Umbilical cord (tissue), 1 donor: ENCODE measurements at regions not wholly inside any gene's neighbourhood (a gene's known extent, or its start where the extent isn't known, plus 50 kb on each side); places are given as distances from the start of the nearest gene placed in this dataset.
"Not testable (repeated sequence)": the region's sequence is repeated elsewhere in the genome, so short reads cannot be mapped to it uniquely, and the experiment has no call there.

ENCODE experiments used
- DNase-seq: peaks from one replicate; pipeline ENCODE4 v3.0.0-alpha.2; 2015; ENCODE audit warnings: low spot score

DNA sequence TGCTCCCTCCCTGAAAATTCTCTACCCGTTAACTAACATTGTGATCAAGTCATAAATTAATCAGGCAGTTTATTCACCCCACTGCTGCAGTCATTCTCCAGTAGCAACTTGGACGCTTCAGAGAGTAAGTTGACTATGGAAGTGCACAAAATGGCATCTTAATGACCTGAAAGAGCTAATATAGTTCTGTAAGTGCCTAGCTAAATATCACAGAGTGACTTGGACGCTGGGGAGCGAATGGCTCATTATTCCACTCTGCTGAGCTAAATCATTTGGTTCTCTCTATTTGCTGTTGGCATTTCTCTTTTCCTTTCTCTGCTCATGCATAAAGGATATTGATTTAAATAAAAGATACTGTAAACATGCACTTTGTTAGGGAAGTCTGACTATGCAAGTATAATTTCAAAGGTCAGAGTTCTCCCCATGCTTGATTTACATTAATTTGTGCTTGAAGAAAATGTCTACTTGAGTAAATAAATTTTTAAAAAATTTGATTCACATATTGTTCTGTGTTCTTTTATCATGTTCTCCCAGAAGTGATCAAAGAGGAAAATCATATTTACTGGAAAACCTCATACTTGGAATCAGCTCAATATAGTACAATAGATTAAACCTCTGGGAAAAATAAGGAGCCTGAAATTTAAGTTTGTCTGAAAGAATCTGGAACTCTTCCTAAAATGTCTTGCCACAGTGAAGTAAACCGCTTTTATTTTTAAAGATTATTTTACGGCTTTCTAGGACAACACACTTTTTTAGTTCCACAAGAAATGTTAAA, 169.5 kb upstream of the HAPLN1 start:
- DNase-seq, result no peak

- DNase-seq, result no peak
These were observed 157.5 kb upstream of the HAPLN1 start for GRCh38 chr5:83877911-83878706.

GRCh38 chr5:83871533-83872395, 151.1 kb upstream of the HAPLN1 start:
- DNase-seq, result no peak

DNA sequence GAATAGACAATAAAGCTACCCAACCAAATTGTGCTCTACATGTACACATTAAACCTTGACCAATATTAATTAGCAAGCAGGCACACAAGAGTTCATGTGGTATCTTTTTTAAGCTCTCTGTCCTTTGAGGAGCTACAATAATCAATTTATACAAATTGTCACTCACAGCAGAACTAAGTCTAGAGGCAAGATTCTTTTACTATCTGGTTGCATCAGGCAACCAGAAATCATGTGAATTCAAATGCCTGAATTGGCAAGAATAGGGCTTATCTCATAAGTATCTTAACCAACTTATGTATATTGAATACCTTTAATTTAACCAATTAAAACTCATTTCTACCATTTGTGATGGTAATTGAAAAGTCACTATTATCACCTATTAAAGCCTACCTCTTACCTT, 145.5 kb upstream of the HAPLN1 start:
- no peak for DNase-seq

DNA sequence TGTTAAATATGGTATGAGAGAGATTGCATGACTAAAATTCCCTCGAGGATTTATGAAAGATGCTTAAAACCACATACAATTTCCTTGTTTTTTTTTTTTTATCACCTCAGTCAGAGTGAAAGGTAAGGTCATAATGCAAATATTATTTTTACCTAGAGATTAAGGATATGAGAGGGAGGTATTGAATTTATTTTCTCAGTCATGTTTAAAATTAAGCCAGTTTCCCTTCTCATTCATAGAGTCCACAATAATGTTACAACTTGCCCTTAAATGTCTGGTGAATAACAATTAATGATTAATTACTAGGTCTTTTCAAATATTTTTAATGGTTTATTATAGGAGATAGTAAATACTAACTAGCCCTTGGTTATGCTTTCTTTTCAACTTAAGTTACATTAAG, 144.9 kb upstream of the HAPLN1 start:
- DNase-seq, result no peak

- no peak for DNase-seq
These were observed 144.0 kb upstream of the HAPLN1 start for GRCh38 chr5:83864652-83865051.

DNA sequence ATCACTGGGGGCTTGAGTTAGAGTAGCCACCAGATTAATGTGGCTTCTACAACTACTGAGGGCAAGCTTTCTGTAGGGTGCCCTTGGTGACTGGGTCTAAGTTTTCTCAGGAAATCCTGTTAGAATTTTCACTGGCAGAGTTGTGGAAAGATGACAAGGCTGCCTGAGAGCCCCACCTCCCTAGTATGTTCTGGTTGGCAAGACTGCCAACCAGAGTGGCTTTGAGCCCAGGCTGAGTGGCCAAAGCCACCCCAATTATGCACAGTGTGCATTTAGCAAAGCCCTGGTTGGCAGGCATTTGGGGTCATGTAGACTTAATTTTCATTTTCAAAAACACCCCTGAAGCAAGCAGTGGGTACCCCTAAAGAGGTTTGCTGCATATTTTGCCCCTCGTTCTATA, 136.7 kb upstream of the HAPLN1 start:
- no peak for DNase-seq

DNA sequence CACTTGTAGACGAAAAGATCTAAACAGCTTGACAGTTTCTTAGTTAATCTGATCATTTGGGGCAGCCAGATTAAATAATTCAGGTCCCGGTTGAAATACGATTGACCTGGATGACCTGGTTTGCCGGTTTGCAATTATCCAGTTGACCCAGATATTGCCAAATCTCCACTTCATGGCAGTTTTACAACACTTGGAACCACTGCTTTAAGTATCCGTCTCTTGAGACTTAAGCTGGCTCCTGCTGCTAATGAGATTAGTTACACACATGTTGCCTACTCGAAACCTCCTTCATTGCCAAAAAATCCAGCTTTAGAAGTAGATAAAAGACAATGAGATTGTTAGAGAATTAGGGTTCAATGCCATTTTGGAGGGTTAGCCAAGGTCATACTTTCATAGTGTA, 136.2 kb upstream of the HAPLN1 start:
- DNase-seq, result peak; percentile 9

DNA sequence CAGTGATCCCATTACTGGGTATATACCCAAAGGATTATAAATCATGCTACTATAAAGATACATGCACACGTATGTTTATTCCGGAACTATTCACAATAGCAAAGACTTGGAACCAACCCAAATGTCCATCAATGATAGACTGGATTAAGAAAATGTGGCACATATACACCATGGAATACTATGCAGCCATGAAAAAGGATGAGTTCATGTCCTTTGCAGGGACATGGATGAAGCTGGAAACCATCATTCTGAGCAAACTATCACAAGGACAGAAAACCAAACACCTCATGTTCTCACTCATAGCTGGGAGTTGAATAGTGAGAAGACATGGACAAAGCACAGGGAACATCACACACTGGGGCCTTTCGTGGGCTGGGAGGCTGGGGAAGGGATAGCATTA, 129.8 kb upstream of the HAPLN1 start:
- not testable (repeated sequence) for DNase-seq

DNA sequence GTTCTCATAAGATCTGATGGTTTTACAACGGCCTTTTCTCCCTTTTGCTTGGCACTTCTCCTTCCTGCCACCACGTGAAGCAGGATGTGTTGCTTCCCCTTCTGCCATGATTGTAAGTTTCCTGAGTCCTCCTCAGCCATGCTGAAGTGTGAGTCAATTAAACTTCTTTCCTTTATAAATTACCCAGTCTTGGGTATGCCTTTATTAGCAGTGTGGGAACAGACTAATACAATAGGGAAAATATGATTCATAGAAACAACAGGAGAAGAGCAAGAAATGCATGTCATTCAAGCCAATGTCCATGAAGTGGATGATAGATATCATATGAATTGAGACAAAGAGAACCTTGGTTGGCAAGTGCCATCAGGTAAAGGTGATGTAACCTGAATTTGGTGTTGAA, 128.3 kb upstream of the HAPLN1 start:
- no peak for DNase-seq

GRCh38 chr5:83846624-83847350, 126.1 kb upstream of the HAPLN1 start:
- no peak for DNase-seq

DNA sequence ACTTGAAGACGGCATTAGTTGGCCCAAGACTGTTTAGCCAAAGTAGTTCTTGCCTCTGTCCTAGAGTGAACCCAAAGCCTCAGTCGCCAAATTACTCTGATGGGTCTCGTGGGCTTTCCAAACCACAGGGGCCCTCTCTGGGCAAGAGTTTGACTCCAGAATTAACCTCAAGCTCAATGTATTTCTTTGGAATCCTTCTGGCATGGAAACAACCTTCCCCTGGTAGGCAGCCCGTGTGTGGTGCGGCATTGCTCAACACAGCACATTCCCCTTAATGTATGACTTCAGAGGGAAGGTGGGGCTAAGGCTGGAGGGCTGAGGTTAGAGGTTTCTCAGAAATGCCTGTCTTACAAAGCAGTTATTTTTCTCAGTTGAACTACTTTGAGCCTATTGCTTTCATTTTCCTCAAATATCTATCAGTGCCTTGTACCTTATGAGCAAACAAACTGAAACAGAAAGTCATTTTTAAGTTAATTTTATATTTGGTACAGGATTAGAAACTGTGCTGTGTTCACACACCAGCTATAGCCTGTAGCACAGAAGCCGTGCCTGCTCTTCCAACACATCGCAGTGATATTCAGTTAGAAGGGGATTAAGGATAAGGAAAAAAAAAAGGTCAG, 123.9 kb upstream of the HAPLN1 start:
- peak; percentile 84 for DNase-seq

GRCh38 chr5:83839788-83840187, 119.1 kb upstream of the HAPLN1 start:
- no peak for DNase-seq

- DNase-seq, result no peak
These were observed 118.6 kb upstream of the HAPLN1 start for GRCh38 chr5:83839256-83839655.

GRCh38 chr5:83837265-83837907, 116.7 kb upstream of the HAPLN1 start:
- DNase-seq, result no peak

GRCh38 chr5:83834306-83834705, 113.7 kb upstream of the HAPLN1 start:
- DNase-seq, result no peak

GRCh38 chr5:83831834-83832233, 111.2 kb upstream of the HAPLN1 start:
- DNase-seq, result no peak

DNA sequence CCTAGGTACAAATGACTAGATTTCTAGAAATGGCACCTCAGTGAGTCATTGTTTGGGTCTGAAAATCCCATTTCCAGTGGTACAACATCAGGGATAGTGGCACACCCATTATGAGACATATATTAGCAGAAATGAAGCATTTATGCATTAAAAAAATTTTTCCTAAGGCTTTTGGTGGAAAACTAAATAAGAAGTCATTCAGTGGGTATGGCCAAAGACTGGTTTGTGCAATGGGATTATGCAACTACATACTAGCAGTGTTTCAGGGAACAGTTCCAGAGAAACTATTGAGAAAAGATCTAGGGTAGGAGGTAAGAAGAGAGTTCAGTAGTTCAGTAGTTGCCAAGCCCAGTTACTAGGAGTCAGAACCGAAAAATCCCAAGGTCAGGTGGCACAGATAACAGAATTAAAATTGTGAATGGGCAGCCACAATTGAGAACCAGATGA, 106.5 kb upstream of the HAPLN1 start:
- no peak for DNase-seq

- DNase-seq, result no peak
These were observed 96.9 kb upstream of the HAPLN1 start for GRCh38 chr5:83817591-83817990.

DNA sequence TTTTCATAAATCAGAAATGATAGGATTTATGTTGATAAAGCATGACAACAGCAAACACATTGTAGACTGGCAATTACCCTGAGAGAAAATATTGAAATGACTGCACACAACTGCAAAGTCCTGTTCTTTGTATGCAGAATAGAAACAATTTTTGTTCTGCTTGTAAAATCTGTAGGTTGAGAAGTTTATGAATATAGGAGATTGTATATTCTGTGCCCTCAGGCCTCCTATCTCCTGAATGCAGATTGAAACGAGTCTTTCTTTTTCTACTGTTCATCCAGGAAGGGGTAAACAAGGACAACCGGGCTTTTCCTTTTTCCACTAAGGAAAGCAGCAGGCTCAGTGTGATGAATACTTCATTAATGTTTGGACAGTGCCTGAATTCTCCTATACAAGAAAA, 95.0 kb upstream of the HAPLN1 start:
- DNase-seq, result no peak
